Hypothalamus (tissue), 51 donors: ENCODE measurements at regions not wholly inside any gene's neighbourhood (a gene's known extent, or its start where the extent isn't known, plus 50 kb on each side); places are given as distances from the start of the nearest gene placed in this dataset.
A peak's percentile ranks its signal among the peaks of the same experiment; 100 is the strongest.
"Not testable (repeated sequence)": the region's sequence is repeated elsewhere in the genome, so short reads cannot be mapped to it uniquely, and the experiment has no call there.

Source experiments
- DNase-seq, 51 donors: peaks; one replicate each; lab custom pipeline; 2025; lab: John Stamatoyannopoulos, UW

- not testable (repeated sequence) for DNase-seq
These were observed 128.0 kb upstream of the CAV2 start for GRCh38 chr7:116371536-116371935.

DNA sequence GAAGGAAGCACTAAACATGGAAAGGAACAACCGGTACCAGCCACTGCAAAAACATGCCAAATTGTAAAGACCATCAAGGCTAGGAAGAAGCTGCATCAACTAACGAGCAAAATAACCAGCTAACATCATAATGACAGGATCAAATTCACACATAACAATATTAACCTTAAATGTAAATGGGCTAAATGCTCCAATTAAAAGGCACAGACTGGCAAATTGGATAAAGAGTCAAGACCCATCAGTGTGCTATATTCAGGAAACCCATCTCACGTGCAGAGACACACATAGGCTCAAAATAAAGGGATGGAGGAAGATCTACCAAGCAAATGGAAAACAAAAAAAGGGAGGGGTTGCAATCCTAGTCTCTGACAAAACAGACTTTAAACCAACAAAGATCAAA, 126.3 kb upstream of the CAV2 start:
- DNase-seq, result not testable (repeated sequence)

GRCh38 chr7:116377721-116378120, 121.8 kb upstream of the CAV2 start:
- no peak for DNase-seq

- DNase-seq, result no peak
These were observed 119.5 kb upstream of the CAV2 start for GRCh38 chr7:116380025-116380424.

DNA sequence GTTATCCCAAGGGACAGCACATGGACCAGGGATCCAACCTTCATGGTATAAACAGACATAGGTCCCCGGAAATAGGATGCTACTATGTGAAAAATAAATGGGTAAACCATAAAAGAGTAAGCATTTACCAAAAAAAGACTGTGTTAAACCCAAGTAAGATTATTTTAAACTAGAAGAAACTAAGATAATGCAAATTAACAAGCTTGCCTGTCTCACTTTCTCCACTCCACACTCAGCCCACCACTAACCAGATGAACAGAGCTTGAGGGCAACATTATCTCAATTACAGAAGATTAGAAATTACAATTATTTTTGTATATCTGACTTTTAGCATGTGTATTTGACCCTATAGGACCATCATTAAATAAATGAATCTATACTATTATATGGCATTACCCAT, 117.2 kb upstream of the CAV2 start:
- no peak for DNase-seq

DNA sequence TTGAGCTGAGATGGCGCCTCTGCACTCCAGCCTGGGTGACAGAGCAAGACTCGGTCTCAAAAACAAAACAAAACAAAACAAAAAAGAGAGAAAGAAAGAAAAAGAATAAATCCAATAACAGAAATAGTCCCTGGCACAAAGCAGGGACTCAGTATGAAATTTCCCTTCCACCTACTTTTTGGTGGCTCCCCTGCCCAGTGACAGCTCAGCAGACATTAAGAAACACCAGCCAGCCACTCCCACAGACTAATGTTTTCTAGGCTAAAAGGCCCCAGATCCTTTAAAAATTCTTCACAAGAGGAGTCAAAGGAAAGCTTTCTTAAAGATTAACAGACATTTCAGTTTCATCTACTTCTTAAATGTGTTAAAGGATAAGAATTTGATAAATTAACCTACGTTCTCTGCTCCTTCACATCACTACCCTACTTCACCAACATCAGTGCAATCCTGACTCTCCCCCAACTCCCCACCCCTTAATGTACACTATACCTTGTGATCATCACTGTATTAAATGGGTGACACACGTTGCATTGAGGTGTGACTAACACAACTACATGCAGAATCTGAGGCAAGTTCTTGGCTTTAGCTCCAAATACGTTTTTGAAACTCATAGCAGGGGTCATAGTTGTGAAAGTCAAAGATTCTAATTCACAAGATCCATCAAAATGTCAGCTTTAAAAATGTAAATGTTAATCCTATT, 114.5 kb upstream of the CAV2 start:
- DNase-seq, result no peak

DNA sequence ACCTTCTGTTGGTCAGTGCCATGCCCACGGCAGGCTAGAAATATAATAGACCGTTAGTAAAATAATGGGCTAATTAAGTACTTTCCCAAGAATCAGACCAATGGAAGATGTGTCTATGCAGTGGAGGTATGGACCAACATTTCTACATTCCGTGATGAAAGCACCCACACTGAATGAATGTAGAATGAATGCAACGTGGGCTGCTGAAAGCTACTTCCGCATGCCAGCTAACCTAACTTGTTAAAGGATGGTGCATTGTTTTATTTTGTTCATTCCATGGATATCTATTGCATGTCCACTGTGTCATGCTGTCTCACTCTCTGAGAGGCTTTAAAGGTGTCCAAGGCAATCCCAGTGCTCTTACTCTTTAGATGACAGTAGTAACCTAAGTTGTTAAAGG, 112.9 kb upstream of the CAV2 start:
- DNase-seq, result no peak

DNA sequence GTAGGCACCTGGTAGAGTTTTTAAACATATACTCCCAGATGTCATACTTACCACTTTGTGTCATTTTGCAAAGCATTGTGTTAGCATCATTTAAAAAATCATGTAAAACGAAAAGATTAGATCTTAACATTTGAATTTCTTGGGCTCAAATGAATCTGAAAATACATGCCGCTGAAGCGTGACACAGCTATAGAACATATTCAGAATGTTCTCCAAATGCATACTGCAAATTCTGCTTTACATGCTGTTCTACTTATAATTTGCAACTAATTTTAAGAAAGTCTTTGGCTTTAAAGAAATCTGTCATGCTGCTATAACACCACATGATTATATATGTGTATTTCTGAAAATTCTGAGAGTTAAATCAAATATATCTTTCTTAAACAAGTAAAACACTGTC, 109.2 kb upstream of the CAV2 start:
- no peak for DNase-seq

DNA sequence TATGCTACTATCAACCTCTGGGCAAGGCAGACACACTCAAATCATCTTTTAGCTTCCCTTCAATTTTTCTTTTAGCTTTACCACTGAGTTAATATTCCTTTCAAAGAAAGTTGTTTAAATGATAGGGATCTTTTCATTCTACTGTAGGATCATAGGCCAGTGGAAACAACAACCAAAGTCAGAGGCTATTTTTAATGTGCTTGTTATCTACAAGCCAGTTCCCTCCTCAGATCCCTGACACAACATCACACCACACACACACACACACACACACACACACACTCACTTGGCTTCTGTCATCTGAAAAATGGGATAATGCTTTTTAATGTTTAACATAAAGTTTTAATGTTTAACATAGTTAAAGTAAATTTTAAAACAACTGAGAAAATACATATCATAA, 106.7 kb upstream of the CAV2 start:
- DNase-seq, result no peak

DNA sequence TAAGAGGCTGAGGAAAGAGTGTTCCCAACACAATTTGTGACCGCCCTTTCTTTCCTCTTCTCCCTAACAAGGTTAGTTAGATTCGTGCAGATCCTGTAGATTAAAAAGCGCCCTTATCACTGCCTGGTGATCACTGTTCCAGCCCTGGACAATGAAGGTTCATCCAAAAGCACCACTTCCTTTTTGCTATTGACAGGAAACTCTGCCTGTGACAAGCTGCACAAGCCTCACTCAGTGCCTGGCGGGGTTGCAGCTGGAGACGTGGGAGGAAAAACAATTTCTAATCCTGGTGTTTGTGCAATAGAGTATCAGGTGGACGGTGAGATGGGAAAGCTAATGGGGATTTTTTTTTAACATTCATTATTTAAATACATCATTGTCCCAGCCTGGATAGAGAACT, 105.9 kb upstream of the CAV2 start:
- peak in 1 of 51 donors; percentile 0 for DNase-seq

DNA sequence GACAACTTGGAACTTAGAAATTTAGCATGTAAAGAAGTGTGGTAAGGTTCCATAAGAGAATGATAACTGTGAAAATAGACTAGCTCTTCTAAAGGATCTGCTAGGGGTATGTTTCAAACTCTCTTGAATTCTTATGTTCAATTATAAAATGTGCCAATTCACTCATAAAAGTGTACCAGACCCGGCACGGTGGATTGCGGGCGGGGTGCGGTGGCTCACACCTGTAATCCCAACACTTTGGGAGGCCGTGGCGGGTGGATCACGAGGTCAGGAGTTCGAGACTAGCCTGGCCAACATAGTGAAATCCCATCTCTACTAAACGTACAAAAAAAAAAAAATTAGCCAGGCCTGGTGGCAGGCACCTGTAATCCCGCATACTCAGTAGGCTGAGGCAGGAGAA, 105.4 kb upstream of the CAV2 start:
- DNase-seq, result no peak

- no peak for DNase-seq
These were observed 104.3 kb upstream of the CAV2 start for GRCh38 chr7:116395141-116395791.

- DNase-seq, result no peak
These were observed 100.9 kb upstream of the CAV2 start for GRCh38 chr7:116398672-116399071.

- no peak for DNase-seq
These were observed 99.7 kb upstream of the CAV2 start for GRCh38 chr7:116399819-116400218.

DNA sequence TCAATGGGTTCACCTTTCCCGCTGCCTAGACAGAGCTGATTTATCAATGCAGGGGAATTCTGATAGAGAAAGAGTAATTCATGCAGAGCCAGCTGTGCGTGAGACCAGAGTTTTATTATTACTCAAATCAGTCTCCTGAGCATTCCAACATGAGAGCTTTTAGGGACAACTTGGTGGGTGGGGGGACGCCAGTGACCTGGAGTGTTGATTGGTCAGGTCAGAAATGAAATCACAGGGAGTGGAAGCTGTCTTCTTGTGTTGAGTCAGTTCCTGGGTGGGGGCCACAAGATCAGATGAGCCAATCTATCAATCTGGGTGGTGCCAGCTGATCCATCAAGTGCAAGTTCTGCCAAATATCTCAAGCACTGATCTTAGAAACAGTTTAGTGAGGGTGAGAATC, 99.0 kb upstream of the CAV2 start:
- no peak for DNase-seq

DNA sequence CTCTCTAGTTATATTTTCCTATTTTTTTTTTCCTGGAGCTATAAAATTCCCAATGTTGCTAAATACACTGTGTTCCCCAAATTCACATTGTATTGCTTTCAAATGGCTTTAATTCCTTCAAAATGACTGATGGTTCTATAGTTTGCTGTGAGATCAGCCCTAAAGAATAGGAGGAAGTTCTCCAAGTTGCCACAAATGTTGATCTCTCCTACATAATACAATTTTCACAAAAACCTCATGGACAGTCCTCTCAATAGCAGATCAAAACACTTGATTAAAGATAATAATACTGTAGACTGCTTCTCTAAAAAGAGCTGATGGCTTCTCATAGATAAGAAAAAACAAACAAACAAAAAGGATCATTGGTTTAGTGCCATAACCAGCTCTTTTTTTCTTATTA, 97.8 kb upstream of the CAV2 start:
- DNase-seq, result no peak

DNA sequence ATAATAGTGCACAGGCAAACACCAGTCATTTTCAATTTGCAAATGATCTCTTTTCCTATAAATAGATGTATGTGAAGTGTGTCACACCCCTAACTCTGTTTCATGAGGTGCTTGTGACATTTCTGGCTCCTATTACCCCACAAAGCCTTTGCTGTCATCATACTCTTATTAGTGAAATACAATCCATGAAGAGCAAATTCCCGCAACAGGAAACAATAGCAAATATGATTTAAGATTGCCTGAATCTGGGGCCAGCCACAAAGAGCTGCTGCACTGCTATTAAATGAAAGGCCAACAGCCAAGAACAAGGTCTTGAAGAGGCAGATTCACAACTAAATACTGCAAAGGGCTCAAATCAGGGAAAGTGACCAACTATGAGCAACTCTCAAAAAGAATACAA, 96.3 kb upstream of the CAV2 start:
- DNase-seq, result no peak

DNA sequence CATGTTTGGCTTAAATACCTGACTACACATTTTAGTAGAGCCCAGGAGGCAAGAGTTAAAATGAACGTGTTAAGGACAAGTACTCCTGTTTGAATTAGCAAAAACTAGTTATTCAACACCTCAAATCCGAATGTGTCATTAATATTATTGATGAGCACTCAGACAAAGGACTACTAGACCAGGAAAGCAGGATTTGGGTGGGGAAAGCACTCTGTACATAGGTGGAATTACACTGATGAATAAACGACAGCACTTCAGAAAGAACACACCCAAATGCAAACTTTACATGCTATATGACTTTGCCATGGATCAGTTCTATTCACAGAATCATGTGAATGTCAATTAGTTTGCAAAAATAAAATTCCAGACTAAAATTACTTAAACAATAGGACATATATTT, 95.1 kb upstream of the CAV2 start:
- DNase-seq, result no peak

GRCh38 chr7:116405810-116406209, 93.7 kb upstream of the CAV2 start:
- DNase-seq, result no peak

- no peak for DNase-seq
These were observed 92.4 kb upstream of the CAV2 start for GRCh38 chr7:116407165-116407564.

DNA sequence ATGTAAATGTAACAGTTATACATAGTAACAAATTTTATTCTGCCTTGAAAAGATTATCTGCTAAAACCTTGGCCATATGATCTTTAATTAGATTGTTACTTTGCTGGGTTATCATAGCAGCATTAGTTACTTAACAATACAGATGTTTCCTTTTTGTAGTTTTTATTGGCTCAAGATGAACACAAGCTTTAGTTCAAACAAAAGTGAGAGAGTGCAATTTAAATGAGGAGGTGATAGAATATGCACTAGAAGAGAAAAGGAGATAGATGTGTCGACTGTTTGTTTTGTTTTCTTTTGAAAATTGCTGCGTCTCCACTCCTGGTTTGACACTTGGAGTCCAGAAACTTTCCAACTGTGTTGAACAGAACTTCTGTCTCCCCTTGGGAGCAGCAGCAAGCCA, 91.4 kb upstream of the CAV2 start:
- no peak for DNase-seq

- DNase-seq, result not testable (repeated sequence)
These were observed 90.6 kb upstream of the CAV2 start for GRCh38 chr7:116408831-116409453.
